Chondrocyte (in vitro differentiated cells): ENCODE measurements at regions not wholly inside any gene's neighbourhood (a gene's known extent, or its start where the extent isn't known, plus 50 kb on each side); places are given as distances from the start of the nearest gene placed in this dataset.

Experiments used
- DNase-seq: peaks from one replicate; pipeline ENCODE4 v3.0.0; 2021; ENCODE audit warnings: mixed read lengths, low spot score
- H3K27ac Mint-ChIP-seq: one replicate; pipeline ENCODE4 v1.8.0; 2021; ENCODE audit warnings: mild to moderate bottlenecking, moderate library complexity, mixed read lengths; ENCODE audit not compliant: unreplicated experiment
- H3K27me3 Mint-ChIP-seq: 2 replicates; pipeline ENCODE4 v1.8.0; 2021; ENCODE audit warnings: low read depth, mixed read lengths
- H3K36me3 Mint-ChIP-seq: 2 replicates; pipeline ENCODE4 v1.8.0; 2021; ENCODE audit warnings: low read depth, mixed read lengths
- H3K4me1 Mint-ChIP-seq: 2 replicates; pipeline ENCODE4 v1.8.0; 2021; ENCODE audit warnings: low read depth, mild to moderate bottlenecking, mixed read lengths
- H3K4me3 Mint-ChIP-seq: one replicate; pipeline ENCODE4 v1.8.0; 2021; ENCODE audit warnings: mild to moderate bottlenecking, moderate library complexity, mixed read lengths; ENCODE audit not compliant: unreplicated experiment
- H3K9me3 Mint-ChIP-seq: 2 replicates; pipeline ENCODE4 v1.8.0; 2021; ENCODE audit warnings: low read depth, mixed read lengths
- TF ChIP-seq, protein P1 (sequence below): fragments of 200-600 bp; sonication (generic); IDR thresholded peaks from 2 replicates; pipeline ENCODE4 v1.5.0; 2021; ENCODE audit warnings: antibody characterized with exemption, mild to moderate bottlenecking, moderate library complexity

DNA sequence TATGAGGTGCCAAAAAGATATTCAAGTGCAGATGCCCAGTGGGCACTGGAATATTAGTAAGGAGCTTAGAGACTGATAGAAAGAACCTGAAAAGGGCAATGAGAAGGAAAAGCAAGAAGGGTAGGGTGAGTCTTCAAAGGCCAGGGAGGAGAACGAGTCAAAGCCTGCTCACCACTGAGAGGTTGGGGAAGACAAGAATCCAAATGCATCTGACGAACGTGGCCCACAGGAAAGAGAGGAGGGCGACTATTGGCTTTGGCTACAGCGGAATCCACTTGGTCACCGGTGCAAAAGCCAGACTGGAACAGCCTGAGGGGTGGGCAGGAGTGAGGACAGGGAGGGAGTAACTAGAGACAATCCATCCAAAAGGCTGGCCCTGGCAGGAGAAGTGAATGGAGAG lies 216.7 kb upstream of the KLF14 start:
- TF ChIP-seq, protein P1, sequence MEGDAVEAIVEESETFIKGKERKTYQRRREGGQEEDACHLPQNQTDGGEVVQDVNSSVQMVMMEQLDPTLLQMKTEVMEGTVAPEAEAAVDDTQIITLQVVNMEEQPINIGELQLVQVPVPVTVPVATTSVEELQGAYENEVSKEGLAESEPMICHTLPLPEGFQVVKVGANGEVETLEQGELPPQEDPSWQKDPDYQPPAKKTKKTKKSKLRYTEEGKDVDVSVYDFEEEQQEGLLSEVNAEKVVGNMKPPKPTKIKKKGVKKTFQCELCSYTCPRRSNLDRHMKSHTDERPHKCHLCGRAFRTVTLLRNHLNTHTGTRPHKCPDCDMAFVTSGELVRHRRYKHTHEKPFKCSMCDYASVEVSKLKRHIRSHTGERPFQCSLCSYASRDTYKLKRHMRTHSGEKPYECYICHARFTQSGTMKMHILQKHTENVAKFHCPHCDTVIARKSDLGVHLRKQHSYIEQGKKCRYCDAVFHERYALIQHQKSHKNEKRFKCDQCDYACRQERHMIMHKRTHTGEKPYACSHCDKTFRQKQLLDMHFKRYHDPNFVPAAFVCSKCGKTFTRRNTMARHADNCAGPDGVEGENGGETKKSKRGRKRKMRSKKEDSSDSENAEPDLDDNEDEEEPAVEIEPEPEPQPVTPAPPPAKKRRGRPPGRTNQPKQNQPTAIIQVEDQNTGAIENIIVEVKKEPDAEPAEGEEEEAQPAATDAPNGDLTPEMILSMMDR = no peak
- H3K9me3 Mint-ChIP-seq = no peaks in the 10 kb centered on the region
- peaks cover 19% of the 10 kb centered on the region for H3K4me1 Mint-ChIP-seq
- H3K27ac Mint-ChIP-seq = no peak overlapping the region
- H3K36me3 Mint-ChIP-seq = peaks cover 4% of the 10 kb centered on the region
- H3K27me3 Mint-ChIP-seq = no peaks in the 10 kb centered on the region
- no peak for DNase-seq
- no peak overlapping the region for H3K4me3 Mint-ChIP-seq

DNA sequence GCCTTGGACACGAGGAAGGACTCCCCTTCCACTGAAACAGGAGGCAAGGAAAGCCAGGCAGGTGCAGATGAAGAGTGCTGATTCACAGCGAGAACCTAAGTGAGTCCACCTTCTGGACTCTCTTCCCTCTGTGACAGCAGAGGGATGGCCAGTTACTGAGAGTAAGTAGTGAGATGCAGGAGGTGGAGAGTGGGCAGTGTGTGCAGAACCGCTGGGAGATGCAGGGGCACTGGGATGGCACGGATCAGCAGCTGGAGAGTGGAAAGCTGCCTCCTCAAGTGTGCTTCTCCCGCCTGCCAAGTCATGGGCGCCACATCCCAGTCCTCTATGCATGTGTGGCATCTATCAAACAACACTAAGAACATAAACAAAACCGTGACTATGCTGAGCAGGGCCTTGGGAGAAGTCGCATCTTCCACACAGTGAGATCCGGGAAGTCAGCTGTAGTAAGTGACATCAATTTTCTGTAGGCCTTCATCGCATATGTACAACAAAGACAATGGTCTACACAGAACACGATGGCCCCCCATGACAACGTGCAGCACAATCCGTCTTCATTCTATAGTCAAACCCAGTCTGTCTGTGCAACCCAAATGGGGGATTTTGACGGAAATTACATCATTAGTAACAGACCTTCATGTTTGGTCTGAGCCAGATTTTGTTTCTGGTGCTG lies 217.4 kb upstream of the KLF14 start:
- DNase-seq = no peak
- peaks cover 26% of the 10 kb centered on the region for H3K4me1 Mint-ChIP-seq
- H3K27me3 Mint-ChIP-seq = no peaks in the 10 kb centered on the region
- peaks cover 4% of the 10 kb centered on the region for H3K36me3 Mint-ChIP-seq
- TF ChIP-seq, protein P1 = no peak
- no peak overlapping the region for H3K4me3 Mint-ChIP-seq
- H3K9me3 Mint-ChIP-seq = no peaks in the 10 kb centered on the region
- H3K27ac Mint-ChIP-seq = no peak overlapping the region

DNA sequence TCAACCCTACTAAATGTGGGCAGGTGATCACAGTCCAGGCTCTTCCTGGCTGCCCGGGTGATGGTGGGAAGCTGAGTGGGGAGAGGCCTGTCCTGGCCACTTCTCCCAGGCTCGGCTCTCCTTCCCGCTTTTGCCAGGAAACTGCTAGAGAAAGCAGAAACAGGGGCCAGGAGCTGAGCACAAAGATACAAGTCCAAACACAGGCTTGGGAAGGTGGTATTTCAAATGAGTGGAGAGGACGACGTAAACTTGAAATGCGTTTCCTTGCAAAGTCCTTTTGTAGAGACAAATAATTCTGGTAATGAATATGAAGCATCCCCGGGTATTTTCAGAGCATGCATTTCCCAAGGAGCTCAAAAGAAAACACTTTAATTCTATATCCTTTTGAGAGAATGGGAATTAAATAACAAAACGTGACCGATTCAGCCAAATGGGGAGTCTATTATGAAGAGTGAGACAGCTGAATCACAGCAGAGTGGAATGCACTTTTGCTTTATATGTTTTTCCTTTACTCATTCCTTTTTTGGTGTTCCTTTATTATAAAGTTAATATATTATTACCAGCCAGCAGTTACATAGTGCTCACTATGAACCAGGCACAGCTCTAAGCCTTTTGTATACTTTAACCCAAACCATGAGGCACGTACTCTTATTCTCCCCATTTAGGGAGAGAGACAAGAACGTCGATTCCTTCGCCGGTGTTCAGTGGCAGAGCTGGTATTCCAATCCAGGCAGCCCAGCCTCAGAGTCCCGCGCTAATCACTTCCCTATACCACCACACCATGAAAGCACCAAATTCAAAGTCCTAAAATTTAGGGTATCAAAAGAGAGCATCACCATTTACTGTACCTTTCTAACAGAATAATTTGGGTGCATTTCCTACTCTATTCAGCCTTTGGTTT lies 218.2 kb upstream of the KLF14 start:
- TF ChIP-seq, protein P1 = no peak
- H3K36me3 Mint-ChIP-seq = peaks cover 4% of the 10 kb centered on the region
- H3K4me1 Mint-ChIP-seq = peaks cover 34% of the 10 kb centered on the region
- DNase-seq = no peak
- no peaks in the 10 kb centered on the region for H3K27me3 Mint-ChIP-seq
- no peaks in the 10 kb centered on the region for H3K9me3 Mint-ChIP-seq
- H3K4me3 Mint-ChIP-seq = no peak overlapping the region
- H3K27ac Mint-ChIP-seq = no peak overlapping the region

DNA sequence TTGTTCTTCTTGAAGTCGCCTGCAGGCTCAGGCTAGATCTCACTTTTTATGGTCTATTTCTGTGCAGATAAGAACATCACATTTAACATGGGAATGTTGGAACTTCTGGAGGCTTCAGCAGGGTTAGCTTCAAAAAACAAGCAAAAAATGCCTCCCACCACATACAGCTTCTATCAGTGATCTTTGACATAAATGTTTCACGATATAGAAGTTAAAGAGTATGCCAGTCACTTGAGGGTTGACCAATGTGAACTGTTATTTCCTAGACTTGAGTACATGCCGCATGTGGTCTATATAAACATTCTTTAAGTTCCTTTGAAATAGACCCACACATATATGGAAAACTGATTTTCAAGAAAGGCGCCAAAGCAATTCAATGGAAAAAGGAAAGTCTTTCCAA lies 219.2 kb upstream of the KLF14 start:
- DNase-seq = no peak
- peaks cover 4% of the 10 kb centered on the region for H3K36me3 Mint-ChIP-seq
- no peak overlapping the region for H3K4me3 Mint-ChIP-seq
- TF ChIP-seq, protein P1 = no peak
- no peak overlapping the region for H3K27ac Mint-ChIP-seq
- H3K9me3 Mint-ChIP-seq = no peaks in the 10 kb centered on the region
- H3K4me1 Mint-ChIP-seq = peaks cover 40% of the 10 kb centered on the region
- no peaks in the 10 kb centered on the region for H3K27me3 Mint-ChIP-seq

DNA sequence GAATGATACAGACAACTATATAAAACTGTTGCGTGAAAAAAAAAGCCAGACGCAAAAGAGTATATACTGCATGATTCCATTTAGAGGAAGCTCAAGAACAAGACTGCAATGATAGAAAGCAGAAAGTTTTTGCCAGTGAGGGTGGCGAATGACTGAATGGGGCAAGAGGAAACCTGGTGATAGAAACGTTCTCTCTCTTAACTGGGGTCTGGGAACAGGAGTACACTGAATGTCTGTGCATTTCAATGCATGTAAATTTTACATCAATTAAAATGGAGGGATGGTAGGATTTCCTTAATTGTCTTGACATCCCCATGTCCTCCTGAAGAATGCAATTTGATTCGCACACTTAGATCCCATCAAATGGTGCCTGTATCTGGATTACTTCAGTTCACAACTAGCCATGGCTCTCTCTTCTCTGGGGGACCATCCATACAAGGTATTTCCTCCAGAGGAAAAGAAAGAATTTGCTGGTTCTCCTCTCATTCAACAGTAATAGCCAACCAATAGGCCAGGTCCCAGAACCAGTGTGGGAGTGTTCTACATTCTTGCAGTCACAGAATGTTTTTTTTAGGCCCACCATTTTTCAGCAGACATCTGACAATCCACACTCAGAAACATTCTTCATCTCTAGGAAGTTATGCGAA lies 221.0 kb upstream of the KLF14 start:
- Mint-ChIP-seq H3K27me3 (no peaks in the 10 kb centered on the region), H3K9me3 (peaks cover 3% of the 10 kb centered on the region), H3K36me3 (peaks cover 4% of the 10 kb centered on the region), H3K4me1 (peaks cover 49% of the 10 kb centered on the region), H3K27ac (peak overlapping the region; percentile 27), H3K4me3 (no peak overlapping the region)
- DNase-seq = no peak
- TF ChIP-seq, protein P1 = no peak
